Fibroblast of upper back skin (primary cell): ENCODE measurements at regions not wholly inside any gene's neighbourhood (a gene's known extent, or its start where the extent isn't known, plus 50 kb on each side); places are given as distances from the start of the nearest gene placed in this dataset.
A peak's percentile ranks its signal among the peaks of the same experiment; 100 is the strongest.

Experiments used
- DNase-seq: peaks from one replicate; pipeline ENCODE4 v3.0.0-alpha.2; 2013

- no peak for DNase-seq
These were observed 50.8 kb upstream of the ANP32A start for GRCh38 chr15:68871507-68871906.

DNA sequence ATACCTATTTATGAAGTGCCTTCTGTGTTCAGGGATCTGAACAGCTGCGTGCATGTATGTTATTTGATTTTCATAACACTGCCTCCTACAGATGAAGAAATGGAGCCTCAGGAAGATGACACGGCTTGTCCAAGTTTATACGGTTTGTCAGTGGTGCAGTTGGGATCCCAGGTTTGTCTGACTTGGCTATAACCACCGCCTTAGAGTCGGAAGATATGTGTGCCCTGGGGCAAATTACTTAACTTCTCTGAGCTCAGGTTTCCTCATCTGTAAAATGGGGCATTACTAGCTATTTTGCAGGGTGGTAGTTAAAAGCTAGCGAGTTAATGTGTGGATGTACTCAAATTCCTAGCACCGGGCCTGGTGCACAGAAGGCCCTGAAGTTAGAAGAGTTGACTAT, 54.1 kb upstream of the ANP32A start:
- no peak for DNase-seq

DNA sequence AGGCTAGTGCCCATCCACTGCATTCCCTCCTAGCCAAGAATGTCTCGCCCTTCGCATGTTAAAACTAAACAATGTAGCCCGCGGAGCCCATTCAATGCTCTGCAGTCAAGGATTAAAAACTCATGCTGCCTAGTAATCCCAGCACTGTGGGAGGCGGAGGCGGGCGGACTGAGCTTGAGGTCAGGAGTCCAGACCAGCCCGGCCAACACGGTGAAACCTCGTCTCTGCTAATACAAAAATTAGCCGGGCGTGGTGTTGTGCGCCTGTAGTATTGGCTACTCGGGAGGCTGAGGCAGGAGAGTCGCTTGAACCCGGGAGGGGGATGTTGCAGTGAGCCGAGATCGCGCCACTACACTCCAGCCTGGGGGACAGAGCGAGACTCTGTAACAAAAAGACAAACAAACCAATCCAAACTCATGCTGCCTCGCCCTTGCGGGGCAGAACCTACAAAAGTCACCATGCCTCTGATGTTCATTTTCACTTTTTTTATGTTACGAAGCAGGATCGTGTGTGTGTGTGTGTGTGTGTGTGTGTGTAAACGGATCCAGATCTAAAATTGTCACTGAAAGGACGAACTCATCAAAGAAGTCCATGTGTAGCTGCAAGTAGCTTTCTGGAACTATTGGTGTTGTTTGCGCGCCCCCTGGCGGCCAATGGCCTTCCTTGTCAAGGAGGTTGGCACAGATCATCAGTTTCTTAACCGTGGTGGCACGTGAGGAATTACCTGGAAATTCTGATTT, 54.8 kb upstream of the SPESP1 start:
- DNase-seq: peak; percentile 87

DNA sequence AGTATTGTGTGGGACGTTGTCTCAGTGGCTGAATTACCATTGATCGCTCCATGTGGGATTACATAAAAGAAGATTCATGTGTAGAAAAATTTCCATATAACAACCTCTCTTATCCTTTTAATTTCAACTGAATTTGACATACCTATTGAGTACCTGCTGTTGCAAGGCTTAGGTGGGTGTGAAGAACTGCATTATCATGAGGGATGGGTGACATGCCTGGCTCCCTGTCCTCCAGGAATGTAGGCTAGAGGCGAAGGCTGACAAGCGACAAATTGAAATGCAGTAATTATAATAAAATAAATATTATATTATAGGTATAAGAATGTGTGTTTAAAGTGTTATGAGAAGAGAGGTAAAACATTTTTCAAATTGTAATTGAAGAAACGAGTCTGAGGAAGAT, 52.7 kb upstream of the SPESP1 start:
- no peak for DNase-seq

GRCh38 chr15:68880382-68880781, 49.9 kb upstream of the SPESP1 start:
- no peak for DNase-seq
